ENCODE measurements at regions not wholly inside any gene's neighbourhood (a gene's known extent, or its start where the extent isn't known, plus 50 kb on each side); places are given as distances from the start of the nearest gene placed in this dataset.

DNA sequence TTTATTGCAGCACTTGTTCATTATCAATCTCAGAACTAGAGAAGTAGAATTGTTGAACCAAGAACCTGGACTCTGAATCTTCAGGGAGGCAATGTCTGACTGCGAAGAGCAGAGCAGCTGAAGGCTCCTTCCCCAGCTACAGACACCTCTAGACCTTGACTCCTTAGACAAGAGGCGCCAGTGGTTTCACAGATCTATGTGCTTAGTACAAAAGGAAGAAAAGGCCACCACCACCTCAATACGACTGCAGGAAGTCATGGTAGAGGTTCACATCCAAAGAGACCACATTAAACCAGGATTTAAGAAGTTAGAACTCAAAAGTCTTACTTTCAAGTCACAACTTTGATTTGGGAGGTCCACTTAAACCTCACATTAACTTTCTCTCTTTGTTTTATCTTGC is 158.1 kb upstream of the VRK2 start:
- TF ChIP-seq, protein P1, sequence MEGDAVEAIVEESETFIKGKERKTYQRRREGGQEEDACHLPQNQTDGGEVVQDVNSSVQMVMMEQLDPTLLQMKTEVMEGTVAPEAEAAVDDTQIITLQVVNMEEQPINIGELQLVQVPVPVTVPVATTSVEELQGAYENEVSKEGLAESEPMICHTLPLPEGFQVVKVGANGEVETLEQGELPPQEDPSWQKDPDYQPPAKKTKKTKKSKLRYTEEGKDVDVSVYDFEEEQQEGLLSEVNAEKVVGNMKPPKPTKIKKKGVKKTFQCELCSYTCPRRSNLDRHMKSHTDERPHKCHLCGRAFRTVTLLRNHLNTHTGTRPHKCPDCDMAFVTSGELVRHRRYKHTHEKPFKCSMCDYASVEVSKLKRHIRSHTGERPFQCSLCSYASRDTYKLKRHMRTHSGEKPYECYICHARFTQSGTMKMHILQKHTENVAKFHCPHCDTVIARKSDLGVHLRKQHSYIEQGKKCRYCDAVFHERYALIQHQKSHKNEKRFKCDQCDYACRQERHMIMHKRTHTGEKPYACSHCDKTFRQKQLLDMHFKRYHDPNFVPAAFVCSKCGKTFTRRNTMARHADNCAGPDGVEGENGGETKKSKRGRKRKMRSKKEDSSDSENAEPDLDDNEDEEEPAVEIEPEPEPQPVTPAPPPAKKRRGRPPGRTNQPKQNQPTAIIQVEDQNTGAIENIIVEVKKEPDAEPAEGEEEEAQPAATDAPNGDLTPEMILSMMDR (IDR thresholded peaks at IDR 0.05), result no peak
- TF ChIP-seq POLR2A (IDR thresholded peaks at IDR 0.05) (no peak), POLR2AphosphoS5 (IDR thresholded peaks at IDR 0.05) (no peak), EP300 (IDR thresholded peaks at IDR 0.05) (no peak)
